Neuronal stem cell (in vitro differentiated cells): ENCODE measurements at regions not wholly inside any gene's neighbourhood (a gene's known extent, or its start where the extent isn't known, plus 50 kb on each side); places are given as distances from the start of the nearest gene placed in this dataset.

ENCODE experiments used
- DNase-seq: peaks from one replicate; pipeline ENCODE4 v3.0.0-alpha.2; 2013; ENCODE audit warnings: low spot score
- H2AFZ ChIP-seq: one replicate; pipeline ENCODE4 v1.6.1; 2013; ENCODE audit warnings: mild to moderate bottlenecking, low read length, inconsistent platforms
- H2AK5ac ChIP-seq: 2 replicates; pipeline ENCODE4 v1.6.1; 2013; ENCODE audit warnings: low read depth, mild to moderate bottlenecking, inconsistent platforms, low read length, moderate library complexity, mixed read lengths
- H2BK120ac ChIP-seq: 2 replicates; pipeline ENCODE4 v1.6.1; 2013; ENCODE audit warnings: low read depth, mild to moderate bottlenecking, inconsistent platforms, low read length, moderate library complexity, mixed read lengths
- H2BK12ac ChIP-seq: one replicate; pipeline ENCODE4 v1.6.1; 2013; ENCODE audit warnings: low read length, inconsistent platforms
- H2BK15ac ChIP-seq: 2 replicates; pipeline ENCODE4 v1.6.1; 2013; ENCODE audit warnings: mild to moderate bottlenecking, low read length, inconsistent platforms, mixed read lengths
- H2BK5ac ChIP-seq: one replicate; pipeline ENCODE4 v1.6.1; 2013; ENCODE audit warnings: inconsistent platforms, mild to moderate bottlenecking, low read length, moderate library complexity
- H3K14ac ChIP-seq: one replicate; pipeline ENCODE4 v1.6.1; 2013; ENCODE audit warnings: low read length, inconsistent platforms
- H3K18ac ChIP-seq: 2 replicates; pipeline ENCODE4 v1.6.1; 2013; ENCODE audit warnings: low read length, inconsistent platforms
- H3K23ac ChIP-seq: 2 replicates; pipeline ENCODE4 v1.6.1; 2013; ENCODE audit warnings: low read depth, mild to moderate bottlenecking, mixed read lengths, low read length, inconsistent platforms; ENCODE audit not compliant: poor library complexity
- H3K27ac ChIP-seq: replicated peaks from 3 replicates; pipeline ENCODE4 v1.5.1; 2013; ENCODE audit warnings: low read length, inconsistent platforms
- H3K27me3 ChIP-seq, 3 experiments: 2 replicates each; pipeline ENCODE4 v1.6.1; 2013; ENCODE audit warnings: low read length in 3 of 3, mild to moderate bottlenecking in 2 of 3, inconsistent platforms in 1 of 3, low read depth in 1 of 3, mixed read lengths in 1 of 3, moderate library complexity in 1 of 3; ENCODE audit not compliant: control insufficient read depth in 3 of 3, insufficient read depth in 3 of 3
- H3K36me3 ChIP-seq, 2 donors: replicated peaks in 1 of 2; 2 replicates each; pipeline ENCODE4 v1.6.1; 2013; ENCODE audit warnings: low read length in 2 of 2; ENCODE audit not compliant: control insufficient read depth in 2 of 2, insufficient read depth in 2 of 2
- H3K4ac ChIP-seq: 2 replicates; pipeline ENCODE4 v1.6.1; 2013; ENCODE audit warnings: inconsistent platforms, mild to moderate bottlenecking, low read length, moderate library complexity
- H3K4me1 ChIP-seq, 2 donors: 1 replicate in 1 of 2; 2 replicates in 1 of 2; pipeline ENCODE4 v1.6.1; 2013; ENCODE audit warnings: low read length in 2 of 2, low read depth in 1 of 2; ENCODE audit not compliant: control insufficient read depth in 2 of 2, insufficient read depth in 1 of 2
- H3K4me2 ChIP-seq: one replicate; pipeline ENCODE4 v1.6.1; 2013; ENCODE audit warnings: mild to moderate bottlenecking, low read length, inconsistent platforms; ENCODE audit not compliant: insufficient read depth, poor library complexity, severe bottlenecking
- H3K4me3 ChIP-seq, 2 donors: 2 replicates each; pipeline ENCODE4 v1.5.1; 2013; ENCODE audit warnings: low read length in 2 of 2, mild to moderate bottlenecking in 2 of 2, inconsistent platforms in 1 of 2, moderate library complexity in 1 of 2
- H3K79me1 ChIP-seq: one replicate; pipeline ENCODE4 v1.6.1; 2013; ENCODE audit warnings: low read depth, mild to moderate bottlenecking, inconsistent platforms, low read length, moderate library complexity
- H3K9ac ChIP-seq: one replicate; pipeline ENCODE4 v1.6.1; 2013; ENCODE audit warnings: mild to moderate bottlenecking, low read depth, low read length, inconsistent platforms; ENCODE audit not compliant: poor library complexity
- H3K9me3 ChIP-seq, 2 donors: replicated peaks in 1 of 2; 2 replicates each; pipeline versions ENCODE3 to v1.6.1; 2013; ENCODE audit warnings: low read length in 2 of 2, mild to moderate bottlenecking in 2 of 2, inconsistent platforms in 1 of 2, low read depth in 1 of 2, mixed read lengths in 1 of 2, moderate library complexity in 1 of 2; ENCODE audit not compliant: control insufficient read depth in 2 of 2, insufficient read depth in 1 of 2
- H4K8ac ChIP-seq: one replicate; pipeline ENCODE4 v1.6.1; 2013; ENCODE audit warnings: low read depth, mild to moderate bottlenecking, inconsistent platforms, low read length, moderate library complexity
- H4K91ac ChIP-seq: one replicate; pipeline ENCODE4 v1.6.1; 2013; ENCODE audit warnings: low read length, low read depth, mild to moderate bottlenecking, inconsistent platforms; ENCODE audit not compliant: poor library complexity
- WGBS, 2 donors: extraction: QIAGEN DNeasy Blood & Tissue Kit; methylation state at CpG; one replicate each; pipeline ENCODE4 v1.1.7; 2013; ENCODE audit warnings: missing lambda C conversion rate in 2 of 2, mixed read lengths in 1 of 2; ENCODE audit not compliant: insufficient read length in 2 of 2, insufficient replicate concordance in 1 of 2; ENCODE audit errors: extremely low coverage in 2 of 2; 5-methylcytosine and 5-hydroxymethylcytosine counted together

DNA sequence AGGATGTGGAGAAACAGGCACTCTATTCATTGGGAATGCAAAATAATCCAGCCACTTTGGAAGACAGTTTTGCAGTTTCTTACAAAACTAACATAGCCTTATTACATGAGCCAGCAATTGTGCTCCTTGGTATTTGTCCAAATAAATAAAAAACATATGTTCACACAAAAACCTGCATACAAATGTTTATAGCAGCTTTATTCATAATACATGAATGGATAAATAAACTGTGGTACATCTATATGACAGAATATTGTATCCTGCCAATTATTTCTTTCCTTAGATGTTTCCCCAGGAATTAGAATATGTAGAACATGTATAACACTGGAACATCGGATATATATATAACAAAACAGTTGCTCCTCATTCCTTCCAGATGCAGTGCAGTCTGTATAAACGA lies 57.7 kb upstream of the VEGFC start:
- no peaks in the 10 kb centered on the region for H3K36me3 ChIP-seq
- H3K18ac ChIP-seq = no peak overlapping the region
- H3K4ac ChIP-seq = no peak overlapping the region
- no peak overlapping the region for H3K9ac ChIP-seq
- no peak overlapping the region for H2BK12ac ChIP-seq
- no peak overlapping the region for H4K91ac ChIP-seq
- no peak overlapping the region for H3K23ac ChIP-seq
- no peak overlapping the region for H2BK120ac ChIP-seq
- H4K8ac ChIP-seq = no peak overlapping the region
- H2AFZ ChIP-seq = no peak overlapping the region
- H3K4me3 ChIP-seq = no peak overlapping the region
- H2BK15ac ChIP-seq = no peak overlapping the region
- H3K27ac ChIP-seq = no peak overlapping the region
- H3K79me1 ChIP-seq = no peaks in the 10 kb centered on the region
- no peaks in the 10 kb centered on the region for H3K9me3 ChIP-seq
- no peak overlapping the region for H2BK5ac ChIP-seq
- H3K27me3 ChIP-seq = no peaks in the 10 kb centered on the region
- no peak for DNase-seq
- no CpG with 5 or more reads among the region's 2 CpGs for WGBS, 2 donors
- no peak overlapping the region for H2AK5ac ChIP-seq
- H3K14ac ChIP-seq = no peak overlapping the region
- no peak overlapping the region for H3K4me2 ChIP-seq
- H3K4me1 ChIP-seq = no peaks in the 10 kb centered on the region

DNA sequence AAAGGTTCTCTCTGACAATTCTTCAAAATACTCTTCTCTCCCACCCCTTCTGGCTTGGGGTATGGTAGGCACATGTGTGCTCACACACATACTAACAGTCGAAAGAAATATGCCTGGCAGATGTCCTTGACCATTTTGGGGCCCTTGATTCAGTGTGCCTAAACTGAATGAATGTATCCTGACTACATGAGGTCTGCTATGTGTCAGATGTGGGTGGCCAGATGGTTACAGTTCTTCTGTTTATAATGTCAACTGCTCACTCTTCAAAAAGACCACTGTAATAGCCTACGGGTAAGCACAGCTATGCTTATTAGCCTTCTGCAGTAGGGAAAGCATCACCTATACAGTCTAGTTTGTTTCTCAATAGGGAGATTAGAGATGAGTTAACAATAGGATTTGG lies 63.7 kb upstream of the VEGFC start:
- Histone ChIP-seq H3K4me1 (no peaks in the 10 kb centered on the region), H2AFZ (no peak overlapping the region)
- no CpG with 5 or more reads among the region's 2 CpGs for WGBS, 2 donors

DNA sequence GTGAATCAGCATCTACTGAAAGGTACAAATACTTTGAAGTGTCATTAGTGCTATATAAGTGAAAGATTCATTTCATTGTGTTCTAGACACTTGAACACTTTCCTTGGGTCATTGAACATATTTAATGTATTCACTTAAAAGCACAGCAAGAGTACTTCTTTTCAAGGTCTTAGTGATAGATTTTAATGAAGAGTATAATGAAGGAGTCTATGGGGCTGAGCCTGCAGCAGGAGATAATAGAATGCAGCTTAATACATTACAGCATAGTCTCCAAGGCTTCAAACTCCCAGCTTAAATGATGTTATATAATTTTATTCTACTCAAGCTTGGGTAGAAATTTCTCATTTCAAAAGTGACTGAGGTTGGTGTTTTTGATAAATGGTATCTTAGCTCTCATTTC lies 66.1 kb upstream of the VEGFC start:
- H3K4ac ChIP-seq = no peak overlapping the region
- H2AFZ ChIP-seq = no peak overlapping the region
- H3K4me2 ChIP-seq = no peak overlapping the region
- DNase-seq = no peak
- H4K8ac ChIP-seq = no peak overlapping the region
- H2BK15ac ChIP-seq = no peak overlapping the region
- H2AK5ac ChIP-seq = no peak overlapping the region
- H3K9ac ChIP-seq = no peak overlapping the region
- no peaks in the 10 kb centered on the region for H3K79me1 ChIP-seq
- no peak overlapping the region for H3K18ac ChIP-seq
- no peak overlapping the region for H3K23ac ChIP-seq
- no peaks in the 10 kb centered on the region for H3K27me3 ChIP-seq
- H3K4me3 ChIP-seq = no peak overlapping the region
- no peak overlapping the region for H3K14ac ChIP-seq
- H2BK12ac ChIP-seq = no peak overlapping the region
- H3K4me1 ChIP-seq = no peaks in the 10 kb centered on the region
- no peaks in the 10 kb centered on the region for H3K9me3 ChIP-seq
- no peak overlapping the region for H2BK120ac ChIP-seq
- no peak overlapping the region for H3K27ac ChIP-seq
- no peak overlapping the region for H2BK5ac ChIP-seq
- no peak overlapping the region for H4K91ac ChIP-seq
- no peaks in the 10 kb centered on the region for H3K36me3 ChIP-seq

More for the DNA sequence above, 63.7 kb upstream of the VEGFC start:
- DNase-seq = no peak
- Histone ChIP-seq H3K9ac (no peak overlapping the region), H3K14ac (no peak overlapping the region), H3K9me3 (no peaks in the 10 kb centered on the region), H3K4me2 (no peak overlapping the region), H3K4ac (no peak overlapping the region), H3K4me3 (no peak overlapping the region), H3K27me3 (no peaks in the 10 kb centered on the region), H2BK15ac (no peak overlapping the region), H3K79me1 (no peaks in the 10 kb centered on the region), H2BK5ac (no peak overlapping the region), H3K36me3 (no peaks in the 10 kb centered on the region), H3K23ac (no peak overlapping the region), H2BK120ac (no peak overlapping the region), H2BK12ac (no peak overlapping the region), H3K27ac (no peak overlapping the region), H4K91ac (no peak overlapping the region), H4K8ac (no peak overlapping the region), H3K18ac (no peak overlapping the region), H2AK5ac (no peak overlapping the region)

DNA sequence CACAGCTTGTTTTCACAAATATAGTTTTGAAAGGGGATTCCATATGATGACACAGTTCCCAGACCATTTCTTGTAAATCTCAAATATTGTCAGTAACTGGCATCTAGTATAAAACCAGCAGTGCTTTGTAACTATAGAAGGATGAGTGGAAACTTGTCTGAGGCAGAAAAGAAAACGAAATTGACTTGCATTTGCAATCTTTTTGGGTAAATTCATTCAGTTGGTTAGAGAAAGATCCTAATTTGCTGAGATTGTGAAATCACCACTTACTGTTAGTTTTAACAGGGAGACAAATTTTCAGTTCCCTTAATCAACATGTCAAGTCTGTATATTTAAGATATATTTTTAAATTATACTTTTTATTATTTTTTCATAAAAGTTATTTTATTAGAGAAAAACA lies 71.5 kb upstream of the VEGFC start:
- no peak overlapping the region for H3K18ac ChIP-seq
- H2BK15ac ChIP-seq = no peak overlapping the region
- H2BK5ac ChIP-seq = no peak overlapping the region
- H2AK5ac ChIP-seq = no peak overlapping the region
- no peak overlapping the region for H4K8ac ChIP-seq
- H4K91ac ChIP-seq = no peak overlapping the region
- no peak overlapping the region for H3K4ac ChIP-seq
- DNase-seq = no peak
- H3K14ac ChIP-seq = no peak overlapping the region
- H2AFZ ChIP-seq = no peak overlapping the region
- H3K79me1 ChIP-seq = no peaks in the 10 kb centered on the region
- no peaks in the 10 kb centered on the region for H3K27me3 ChIP-seq
- no peak overlapping the region for H3K4me2 ChIP-seq
- H3K9ac ChIP-seq = no peak overlapping the region
- no peak overlapping the region for H3K4me3 ChIP-seq
- H2BK12ac ChIP-seq = no peak overlapping the region
- H3K36me3 ChIP-seq = no peaks in the 10 kb centered on the region
- no peaks in the 10 kb centered on the region for H3K4me1 ChIP-seq
- H3K9me3 ChIP-seq = no peaks in the 10 kb centered on the region
- no peak overlapping the region for H3K23ac ChIP-seq
- H2BK120ac ChIP-seq = no peak overlapping the region
- H3K27ac ChIP-seq = no peak overlapping the region
- WGBS, 2 donors = no CpG with 5 or more reads among the region's 1 CpG
